ENCODE measurements at regions not wholly inside any gene's neighbourhood (a gene's known extent, or its start where the extent isn't known, plus 50 kb on each side); places are given as distances from the start of the nearest gene placed in this dataset.
A peak's percentile ranks its signal among the peaks of the same experiment; 100 is the strongest.

DNA sequence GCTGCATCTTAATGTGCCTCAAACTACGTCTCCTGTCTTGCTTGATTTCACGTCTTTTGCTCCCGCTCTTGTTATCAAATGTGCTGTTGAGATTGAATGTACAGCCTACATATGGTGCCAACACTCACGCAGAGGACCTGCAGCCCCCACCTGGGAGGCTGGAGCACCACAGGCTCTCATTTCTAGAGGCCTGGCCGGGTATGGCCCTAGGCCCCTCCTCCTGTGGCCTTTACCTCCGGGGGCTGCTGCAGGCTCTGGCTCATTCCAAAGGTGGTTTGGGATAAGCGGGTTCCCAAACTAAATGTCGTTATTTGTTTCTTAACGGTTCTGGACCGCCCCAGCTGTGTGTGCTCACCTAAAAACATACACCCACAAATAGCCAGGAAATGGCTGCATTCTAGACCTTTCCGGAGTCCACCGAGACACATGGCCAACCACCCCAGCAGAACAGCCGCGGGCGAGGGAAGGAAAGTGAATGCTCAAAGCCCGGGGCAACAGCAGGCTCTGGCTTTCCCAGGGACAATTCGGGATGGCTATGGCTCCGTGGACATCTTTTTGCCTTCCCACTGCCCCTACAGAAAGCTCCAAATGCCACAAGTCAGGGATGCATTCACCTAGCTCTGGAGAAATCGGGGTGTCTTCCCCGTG is 105.9 kb downstream of the ENGASE start:
- in situ Hi-C loops (cut with HindIII; ENCODE audit: low pct_unique_long_range_greater_than_20kb, low sequenced_read_pairs): no loop called here
- DNase-seq (ENCODE audit: low read depth): no peak

DNA sequence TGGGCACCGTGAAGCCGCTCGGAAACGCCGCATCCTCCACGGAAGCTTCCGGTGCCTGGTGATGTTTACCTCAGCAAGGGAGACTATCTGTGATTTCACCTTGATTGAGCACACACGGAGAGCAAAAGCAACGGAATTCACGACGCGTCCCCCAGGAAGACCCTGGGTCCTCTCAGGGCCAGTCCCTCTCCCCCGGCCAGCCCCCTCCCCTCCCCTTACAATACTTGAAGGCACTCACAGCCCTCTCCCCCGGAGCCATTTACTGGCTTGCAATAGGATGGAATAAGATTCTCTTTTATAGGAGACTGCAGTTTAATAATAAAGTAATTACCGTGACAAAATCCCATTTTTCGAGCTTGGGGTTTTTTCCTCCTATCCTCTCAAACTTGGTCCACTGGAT is 104.7 kb downstream of the ENGASE start:
- no peak for DNase-seq (ENCODE audit: low read depth)
- in situ Hi-C loops (cut with HindIII; ENCODE audit: low pct_unique_long_range_greater_than_20kb, low sequenced_read_pairs): no loop called here

DNA sequence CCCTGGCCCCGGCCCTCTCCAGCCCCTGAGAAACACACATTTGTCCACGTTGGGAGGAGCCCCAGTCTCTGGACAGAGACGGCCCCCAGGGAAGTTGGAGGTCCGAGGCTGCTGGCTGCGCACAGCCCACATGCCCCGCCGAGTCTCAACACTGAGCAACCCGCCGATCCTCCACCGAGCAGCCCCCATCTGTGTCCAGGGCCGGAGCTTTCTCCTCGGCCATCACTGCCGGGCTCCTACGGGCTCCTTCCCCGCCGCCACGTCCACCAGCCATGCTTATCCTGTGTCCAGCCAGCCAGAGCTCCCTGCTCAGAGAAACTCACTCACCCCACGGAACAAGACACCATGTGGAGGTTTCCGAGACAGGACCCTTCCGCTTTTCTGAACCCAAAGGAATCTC is 103.3 kb downstream of the ENGASE start:
- in situ Hi-C loops (cut with HindIII; ENCODE audit: low pct_unique_long_range_greater_than_20kb, low sequenced_read_pairs): no loop called here
- DNase-seq (ENCODE audit: low read depth): no peak

DNA sequence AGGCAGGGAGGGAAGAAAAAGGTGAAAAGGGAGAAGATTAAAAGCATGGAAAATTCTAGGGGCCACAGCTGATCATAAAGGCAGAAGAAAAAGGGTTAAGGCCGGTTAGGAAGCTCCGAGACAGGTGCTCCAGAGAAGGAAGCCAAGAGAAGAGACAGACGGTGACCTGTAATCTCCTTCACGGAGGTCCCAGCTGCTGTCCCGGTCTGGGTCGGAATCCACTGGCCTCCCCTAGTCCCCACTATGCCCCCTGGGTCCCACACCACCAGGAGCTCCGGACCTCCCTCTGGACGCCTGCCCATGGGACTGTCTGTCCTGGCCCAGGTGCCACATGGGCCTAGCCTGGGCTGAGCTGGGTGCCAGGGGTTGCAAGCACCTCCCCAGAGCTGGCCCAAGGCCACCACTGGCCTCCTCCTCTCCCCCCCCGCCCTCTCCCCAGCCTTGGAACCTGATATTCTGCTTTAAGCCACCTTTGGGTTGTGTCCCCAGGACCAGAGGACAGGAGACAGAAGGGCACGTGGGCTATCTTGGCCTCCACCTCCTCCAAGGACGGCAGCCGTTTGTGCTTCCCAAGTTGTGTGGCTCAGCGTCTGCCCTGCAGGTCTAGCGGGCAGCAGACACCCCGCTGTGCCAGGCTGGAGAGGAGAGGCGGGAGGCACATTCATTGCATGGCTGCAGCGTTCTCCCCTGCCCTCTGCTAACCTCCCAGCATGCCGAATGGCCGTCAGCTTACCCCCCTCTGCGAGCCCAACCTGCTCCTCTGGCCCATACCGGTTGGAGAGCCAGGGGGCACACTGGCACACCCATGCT is 102.4 kb downstream of the ENGASE start:
- in situ Hi-C loops (cut with HindIII; ENCODE audit: low pct_unique_long_range_greater_than_20kb, low sequenced_read_pairs): no loop called here

DNA sequence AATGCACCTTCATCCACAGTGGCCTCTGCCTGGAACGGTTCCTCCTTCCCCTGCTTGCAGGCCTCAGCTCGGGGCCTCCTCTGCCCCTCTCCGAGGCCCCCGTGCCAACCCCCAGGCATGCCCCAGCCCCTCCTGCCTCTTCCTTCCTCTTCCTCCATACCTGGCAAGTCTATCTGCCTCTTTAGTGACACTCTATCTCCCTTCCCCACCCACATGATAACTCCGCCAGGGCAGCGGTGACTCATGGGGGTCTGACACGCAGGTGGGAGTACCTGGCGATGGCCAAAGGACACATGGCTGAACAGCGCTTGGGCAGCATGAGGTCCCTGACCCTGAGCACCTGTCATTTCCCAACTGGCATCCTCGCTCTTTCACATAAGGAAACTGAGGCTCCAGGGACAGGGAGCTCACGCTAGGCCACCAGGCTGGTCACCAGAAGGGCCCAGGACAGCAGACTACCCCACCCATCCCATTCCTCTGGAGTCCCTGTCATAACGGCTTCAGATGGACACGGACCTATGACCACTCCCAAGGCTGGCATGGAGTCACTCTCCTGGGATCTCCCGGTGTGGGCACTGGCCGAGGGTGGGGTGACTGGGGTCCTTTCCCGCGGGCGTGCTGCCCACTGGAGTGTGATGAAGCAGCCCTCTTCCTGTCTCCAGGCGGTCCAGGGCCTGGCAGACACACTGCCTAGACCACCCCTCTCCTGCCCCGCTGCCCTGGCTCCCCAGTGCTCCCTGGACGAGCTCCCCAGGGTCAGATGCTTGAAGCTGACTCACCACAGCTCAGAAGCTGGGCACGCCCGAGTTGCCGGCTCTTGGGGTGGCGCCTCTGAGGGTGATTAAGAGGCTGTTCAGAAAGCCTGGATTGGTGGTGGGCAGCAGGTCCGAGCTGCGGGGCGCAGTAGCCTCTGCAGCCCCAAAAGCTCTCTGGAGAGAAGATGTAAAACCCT is 100.6 kb downstream of the ENGASE start:
- DNase-seq (ENCODE audit: low read depth): peak; percentile 33
- in situ Hi-C loops (cut with HindIII; ENCODE audit: low pct_unique_long_range_greater_than_20kb, low sequenced_read_pairs): no loop called here

More for the DNA sequence above, 102.4 kb downstream of the ENGASE start:
- no peak for DNase-seq (ENCODE audit: low read depth)

DNA sequence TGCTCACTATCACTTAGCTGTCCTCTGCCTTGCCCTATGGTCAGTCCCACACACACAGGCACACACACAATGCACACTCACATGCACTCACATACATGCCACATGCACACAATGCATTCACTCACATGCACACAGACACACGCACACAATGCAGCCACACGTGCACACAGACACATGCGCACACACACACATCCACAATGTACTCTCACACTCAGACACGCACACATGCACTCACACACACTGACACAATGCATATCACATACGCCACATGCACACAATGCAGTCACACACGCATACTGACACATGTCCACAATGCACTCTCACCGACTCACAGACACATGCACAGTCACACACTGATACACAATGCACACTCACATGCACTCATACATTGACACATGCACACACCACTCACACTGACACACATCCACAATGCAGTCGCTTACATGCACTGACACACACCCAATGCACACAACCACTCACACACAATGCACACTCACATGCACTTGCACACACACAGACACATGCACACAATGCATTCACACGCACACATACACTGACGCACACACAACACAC is 99.7 kb downstream of the ENGASE start:
- in situ Hi-C loops (cut with HindIII; ENCODE audit: low pct_unique_long_range_greater_than_20kb, low sequenced_read_pairs): no loop called here
- DNase-seq (ENCODE audit: low read depth): no peak

DNA sequence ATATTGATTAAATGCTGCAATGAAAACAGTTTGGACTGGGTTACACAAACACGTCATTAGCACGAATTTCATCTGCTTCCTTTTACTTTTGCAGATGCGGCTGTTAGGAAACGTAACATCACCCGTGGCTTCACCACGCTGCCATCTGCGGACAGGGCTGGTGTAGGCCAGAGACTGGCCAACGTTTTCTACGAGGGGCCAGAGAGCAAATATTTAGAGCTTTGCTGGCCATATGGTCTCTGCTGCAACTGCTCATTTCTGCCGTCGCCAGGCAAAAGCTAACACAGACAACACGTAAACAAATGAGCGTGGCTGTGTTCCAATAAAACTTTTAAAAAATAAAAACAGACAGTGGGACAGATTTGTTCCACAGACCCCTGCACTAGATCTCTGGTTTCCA is 96.6 kb downstream of the ENGASE start:
- DNase-seq (ENCODE audit: low read depth): no peak
- in situ Hi-C loops (cut with HindIII; ENCODE audit: low pct_unique_long_range_greater_than_20kb, low sequenced_read_pairs): no loop called here

DNA sequence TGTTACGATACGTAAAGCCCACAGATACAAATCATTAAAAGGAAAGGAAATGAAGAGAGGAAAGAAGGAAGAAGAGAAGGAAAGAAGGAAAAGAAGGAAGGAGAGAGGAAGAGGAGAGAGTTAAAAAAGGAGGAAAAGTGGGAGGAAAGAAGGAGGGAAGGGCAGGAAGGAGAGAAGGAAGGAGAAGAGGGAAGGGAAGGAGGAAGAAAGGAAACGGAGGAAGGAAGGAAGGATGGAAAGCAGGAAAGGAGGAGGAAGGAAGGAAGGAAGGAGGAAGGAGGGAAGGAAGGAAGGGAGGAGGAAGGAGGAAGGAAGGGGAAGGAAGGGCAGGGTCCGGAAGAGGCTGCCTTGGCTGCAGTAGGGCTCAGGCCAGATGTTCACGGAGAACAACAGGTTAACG is 95.2 kb downstream of the ENGASE start:
- in situ Hi-C loops (cut with HindIII; ENCODE audit: low pct_unique_long_range_greater_than_20kb, low sequenced_read_pairs): no loop called here
- no peak for DNase-seq (ENCODE audit: low read depth)

DNA sequence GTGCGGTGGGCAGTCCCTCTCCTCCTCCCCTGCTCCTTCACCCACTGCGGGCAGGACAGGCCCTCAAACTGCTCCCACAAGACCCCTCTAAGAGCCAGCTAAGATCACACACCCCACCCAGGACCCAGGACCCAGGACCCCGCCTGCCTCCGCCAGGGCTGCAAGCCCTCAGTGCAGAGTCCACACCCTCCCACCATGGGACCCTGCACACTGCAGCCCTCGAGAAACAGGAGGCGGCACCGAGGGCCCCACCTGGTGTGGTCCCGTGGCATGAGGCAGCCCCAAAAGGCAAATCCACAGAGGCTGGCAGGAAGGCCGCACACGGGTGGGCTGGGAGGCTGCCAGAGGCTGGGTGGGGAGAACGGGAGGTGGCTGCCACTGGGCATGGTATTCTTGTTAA is 94.7 kb downstream of the ENGASE start:
- in situ Hi-C loops (cut with HindIII; ENCODE audit: low pct_unique_long_range_greater_than_20kb, low sequenced_read_pairs): no loop called here
- DNase-seq (ENCODE audit: low read depth): no peak

DNA sequence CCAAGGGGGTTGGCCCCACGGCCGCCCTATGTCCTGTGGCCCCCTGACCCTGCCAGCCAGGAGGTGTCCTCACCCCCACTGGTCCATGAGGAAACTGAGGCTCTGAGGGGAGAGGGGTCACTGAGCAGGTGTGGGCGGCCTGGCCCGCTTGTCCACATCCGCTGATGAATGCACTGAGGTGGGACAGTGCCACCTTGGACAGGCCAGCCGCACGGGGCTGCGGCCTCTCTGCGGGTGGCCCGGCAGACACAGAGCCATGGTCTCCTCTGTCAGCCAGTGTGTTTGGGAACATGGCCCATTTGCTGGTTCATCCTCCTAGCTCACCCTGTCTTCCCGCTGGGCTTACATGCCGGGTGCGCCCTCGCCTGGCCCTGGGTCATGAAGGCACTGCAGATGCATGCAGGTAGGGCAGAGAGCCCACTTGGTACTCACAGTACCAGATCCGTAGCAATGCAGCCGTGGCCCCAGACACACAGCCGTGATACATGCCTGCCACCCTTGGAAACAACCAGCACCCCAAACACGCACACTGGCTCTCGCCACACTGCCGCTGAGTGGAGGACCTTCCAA is 93.9 kb downstream of the ENGASE start:
- in situ Hi-C loops (cut with HindIII; ENCODE audit: low pct_unique_long_range_greater_than_20kb, low sequenced_read_pairs): no loop called here
- no peak for DNase-seq (ENCODE audit: low read depth)

DNA sequence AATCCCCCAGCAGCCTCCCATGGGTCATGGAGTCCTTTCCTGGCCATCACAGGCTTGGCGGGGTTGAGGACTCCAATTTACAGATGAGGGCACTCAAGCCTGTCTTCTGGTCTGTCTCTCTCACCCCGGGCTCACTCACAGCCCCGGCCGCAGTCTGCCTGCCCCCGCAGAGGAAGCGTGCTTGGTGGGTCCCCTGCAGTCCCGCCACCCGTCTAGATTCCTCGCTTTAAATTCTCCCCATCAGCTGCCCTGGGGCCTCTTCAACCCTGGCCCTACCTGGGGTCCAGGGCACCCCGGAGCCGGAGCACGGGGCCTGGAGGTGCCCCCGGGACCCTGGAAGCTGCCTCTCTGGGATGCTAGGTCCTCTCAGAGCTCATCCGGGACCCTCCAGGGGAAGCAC is 92.9 kb downstream of the ENGASE start:
- in situ Hi-C loops (cut with HindIII; ENCODE audit: low pct_unique_long_range_greater_than_20kb, low sequenced_read_pairs): no loop called here

DNA sequence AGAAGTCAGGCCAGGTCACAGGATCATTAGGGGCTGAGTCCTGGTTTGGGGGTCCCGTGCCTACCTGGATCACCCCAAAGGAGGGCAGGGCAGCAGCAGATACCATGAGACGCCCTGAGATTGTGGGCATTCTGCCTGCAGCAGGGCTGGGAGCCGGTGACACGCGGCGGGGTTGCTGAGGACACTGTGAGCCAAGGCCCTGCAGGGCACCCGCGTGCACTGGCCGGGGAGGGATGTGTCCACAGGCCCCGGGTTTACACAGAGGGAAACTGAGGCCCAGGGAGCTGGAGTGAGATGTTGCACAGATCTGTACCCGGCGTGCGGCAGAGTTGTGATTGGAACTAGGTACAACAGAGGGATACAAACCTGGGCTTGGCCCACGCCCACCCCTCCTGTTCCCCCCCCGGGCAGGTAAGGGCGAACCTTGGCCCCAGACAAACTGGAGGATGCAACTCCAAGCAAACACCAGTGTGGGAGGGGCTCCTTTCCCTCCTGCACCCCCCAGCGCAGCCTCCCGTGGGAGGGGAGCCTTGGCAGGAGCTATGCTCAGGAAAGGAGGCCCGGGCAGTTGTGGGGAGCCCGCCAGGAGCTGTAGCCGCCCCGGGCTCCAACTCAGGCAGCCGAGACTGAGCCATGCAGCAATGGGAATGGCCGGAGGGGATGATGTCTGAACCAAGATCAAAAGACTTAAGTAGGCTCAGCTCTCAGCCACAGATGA is 91.3 kb downstream of the ENGASE start:
- no peak for DNase-seq (ENCODE audit: low read depth)
- in situ Hi-C loops (cut with HindIII; ENCODE audit: low pct_unique_long_range_greater_than_20kb, low sequenced_read_pairs): no loop called here

More for the DNA sequence above, 92.9 kb downstream of the ENGASE start:
- DNase-seq (ENCODE audit: low read depth): no peak

DNA sequence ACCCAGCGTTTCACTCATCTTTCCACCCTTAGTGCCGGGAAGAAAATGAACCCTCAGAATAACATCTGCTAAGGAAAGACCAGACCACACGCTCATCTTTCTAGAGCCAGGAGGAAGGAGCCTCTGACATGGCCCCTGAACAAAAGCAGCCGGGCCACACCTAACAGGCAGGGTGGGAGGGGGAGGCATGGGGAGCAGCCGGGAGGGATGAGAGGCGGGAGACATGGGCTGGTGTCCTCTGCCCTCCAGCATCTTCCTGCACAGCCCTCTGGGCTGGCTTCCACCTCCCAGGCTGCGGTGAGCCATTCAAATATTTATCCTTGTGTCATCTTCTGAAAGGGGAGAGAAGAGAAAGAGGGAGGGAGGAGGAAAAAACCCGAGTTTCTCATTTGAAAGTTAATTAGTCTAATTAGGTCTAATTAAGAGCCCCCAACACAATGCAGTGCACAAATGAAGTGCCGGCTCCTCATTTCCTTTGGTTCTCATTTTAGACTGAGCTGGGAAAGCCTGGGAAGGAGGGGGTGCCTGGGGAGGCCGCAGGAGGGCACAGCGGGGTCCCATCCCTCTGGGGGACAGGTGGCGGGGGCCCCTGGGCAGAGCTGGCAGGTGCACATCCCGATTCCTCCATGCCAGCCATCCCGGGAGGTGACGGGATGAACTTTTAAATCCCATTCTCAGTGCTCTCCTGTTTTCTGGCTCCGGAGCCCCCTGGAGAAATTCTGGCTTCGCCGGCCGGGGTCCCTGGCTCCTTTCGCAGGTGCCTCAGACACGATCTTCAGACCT is 90.5 kb downstream of the ENGASE start:
- in situ Hi-C loops (cut with HindIII; ENCODE audit: low pct_unique_long_range_greater_than_20kb, low sequenced_read_pairs): no loop called here
- DNase-seq (ENCODE audit: low read depth): no peak

DNA sequence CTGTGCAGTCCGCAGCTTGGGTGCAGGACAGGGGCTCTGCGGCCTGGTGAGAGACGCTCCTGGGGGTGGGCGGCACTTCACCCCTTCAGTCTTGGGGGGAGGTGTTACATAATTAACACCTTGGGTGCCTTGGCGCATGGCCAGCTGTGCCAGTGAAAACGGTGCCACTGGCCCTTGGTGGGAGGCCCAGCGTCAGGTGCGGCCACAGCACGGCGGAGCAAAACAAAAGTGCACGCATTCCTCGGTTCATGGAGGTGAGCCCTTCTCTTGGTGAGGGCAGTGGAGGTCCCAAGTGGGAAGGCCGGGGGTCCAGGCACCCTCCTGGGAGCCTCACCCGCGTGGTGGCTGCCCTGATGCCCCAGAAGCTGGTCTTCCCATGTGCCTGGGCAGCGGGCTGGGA is 89.8 kb downstream of the ENGASE start:
- DNase-seq (ENCODE audit: low read depth): no peak
- in situ Hi-C loops (cut with HindIII; ENCODE audit: low pct_unique_long_range_greater_than_20kb, low sequenced_read_pairs): no loop called here

DNA sequence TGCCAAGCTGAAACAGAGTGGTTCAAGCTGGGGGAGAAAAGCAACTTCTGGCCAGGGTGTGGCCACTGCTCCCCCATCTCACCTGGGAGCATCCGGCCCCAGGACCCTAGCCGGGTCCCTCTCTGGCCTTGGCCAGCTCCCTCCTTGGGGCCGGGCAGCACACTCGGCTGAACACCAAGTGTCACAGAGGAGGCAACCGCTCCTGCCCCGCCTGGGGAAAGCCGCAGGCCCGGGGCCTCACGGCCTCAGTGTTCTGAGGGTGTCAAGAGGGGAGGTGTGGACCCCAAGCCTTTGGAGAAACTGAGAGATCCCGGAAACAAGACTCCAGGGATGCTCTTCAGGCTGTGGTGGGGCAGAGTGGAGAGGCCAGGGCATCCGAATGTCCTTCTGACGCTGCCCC is 88.4 kb downstream of the ENGASE start:
- in situ Hi-C loops (cut with HindIII; ENCODE audit: low pct_unique_long_range_greater_than_20kb, low sequenced_read_pairs): no loop called here
- DNase-seq (ENCODE audit: low read depth): no peak

DNA sequence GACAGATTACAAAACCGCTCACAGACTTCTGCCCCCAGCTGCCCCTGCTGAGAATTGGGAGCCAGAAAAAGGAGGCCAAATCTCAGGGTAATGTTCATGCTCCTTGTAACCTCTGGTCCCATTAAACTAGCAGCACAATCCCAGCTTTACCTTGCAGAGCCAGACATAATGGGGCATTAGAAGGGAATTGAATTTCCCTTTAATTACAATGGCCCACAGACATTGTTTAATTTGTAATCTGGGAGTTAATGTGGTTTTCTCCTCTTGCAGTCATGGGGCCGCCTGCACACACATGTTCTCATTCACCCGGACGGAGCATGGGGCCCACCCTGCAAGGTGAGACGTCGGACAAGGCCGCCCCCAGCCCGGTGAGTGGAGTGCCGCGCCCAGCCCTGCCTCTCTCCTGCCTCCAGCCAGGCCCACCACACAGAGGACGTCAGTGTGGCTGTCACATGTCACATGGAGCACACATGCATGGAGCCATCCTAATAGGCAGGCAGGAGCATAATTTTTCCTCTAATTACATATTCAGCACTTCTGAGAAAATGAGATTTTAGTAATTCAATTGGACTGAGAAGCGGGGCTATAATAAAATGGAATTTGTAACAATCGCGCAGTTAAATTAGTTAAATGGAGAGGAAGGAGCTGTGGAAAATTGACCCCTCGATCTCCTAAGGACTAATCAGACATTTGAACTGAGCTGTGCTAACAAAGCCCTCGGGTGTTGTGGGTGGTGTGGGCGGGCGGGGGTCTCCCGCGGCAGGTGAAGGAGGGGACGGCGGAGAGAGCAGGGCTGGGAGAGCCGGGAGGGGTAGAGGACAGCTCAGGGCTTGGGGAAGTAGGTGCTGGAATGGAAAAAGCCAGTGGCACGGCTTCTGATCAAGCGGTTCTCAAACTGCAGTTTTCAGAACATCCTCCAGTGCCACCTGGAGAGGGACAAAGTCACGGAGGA is 87.7 kb downstream of the ENGASE start:
- in situ Hi-C loops (cut with HindIII; ENCODE audit: low pct_unique_long_range_greater_than_20kb, low sequenced_read_pairs): no loop called here

More for the DNA sequence above, 87.7 kb downstream of the ENGASE start:
- DNase-seq (ENCODE audit: low read depth): no peak
